ENCODE measurements at regions not wholly inside any gene's neighbourhood (a gene's known extent, or its start where the extent isn't known, plus 50 kb on each side); places are given as distances from the start of the nearest gene placed in this dataset.
"Not testable (repeated sequence)": the region's sequence is repeated elsewhere in the genome, so short reads cannot be mapped to it uniquely, and the experiment has no call there.

DNA sequence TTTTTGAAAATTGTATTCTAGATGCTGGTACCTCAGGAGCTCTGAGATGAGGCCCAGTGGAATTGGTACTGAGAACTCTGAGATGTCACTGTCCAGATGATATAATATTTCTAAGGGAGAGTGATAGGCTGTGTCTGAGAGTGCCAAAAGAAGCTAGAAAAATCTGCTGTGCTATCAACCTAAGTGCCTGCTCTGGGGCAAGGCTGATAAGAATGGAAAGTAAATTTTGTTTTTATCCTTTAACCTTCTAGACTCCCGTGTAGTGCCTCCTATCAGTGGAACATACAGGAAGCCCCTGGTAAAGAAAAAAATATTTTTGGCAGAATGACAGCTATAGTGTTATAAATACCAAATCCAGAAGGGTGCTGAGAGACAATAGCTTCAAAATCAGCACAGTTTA, 348.2 kb downstream of the TFAP2B start:
- H3K36me3 Mint-ChIP-seq (ENCODE audit: low read depth): no peaks in the 10 kb centered on the region
- no peaks in the 10 kb centered on the region for H3K4me1 Mint-ChIP-seq
- H3K27me3 Mint-ChIP-seq: no peaks in the 10 kb centered on the region
- H3K4me3 Mint-ChIP-seq: no peak overlapping the region
- no peaks in the 10 kb centered on the region for H3K9me3 ChIP-seq (ENCODE audit: control insufficient read depth, low read length, poor library complexity, severe bottlenecking)
- H3K27ac Mint-ChIP-seq: no peak overlapping the region
- no peak for DNase-seq
- no peak for ATAC-seq

DNA sequence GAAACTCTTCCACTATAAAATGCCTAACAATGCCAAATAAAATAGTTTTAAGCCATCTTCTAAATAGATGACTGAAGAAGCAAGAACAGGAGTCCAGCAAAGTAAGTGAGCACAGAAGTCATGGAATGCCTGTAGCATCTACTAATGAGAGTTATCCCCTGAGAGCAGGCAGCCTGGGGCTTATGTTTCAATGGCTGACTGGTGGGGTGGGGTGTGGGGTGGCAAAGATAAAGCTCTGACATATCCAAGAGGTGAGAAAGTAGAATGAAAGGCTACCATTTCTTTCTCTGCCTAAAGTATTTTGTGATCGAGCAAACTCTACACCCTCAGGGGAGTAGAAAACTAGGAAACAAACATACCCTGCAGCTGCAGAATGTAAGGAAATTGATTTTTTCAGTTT, 348.8 kb downstream of the TFAP2B start:
- no peak for DNase-seq
- Mint-ChIP-seq H3K27me3 (no peaks in the 10 kb centered on the region), H3K36me3 (ENCODE audit: low read depth) (no peaks in the 10 kb centered on the region), H3K4me3 (no peak overlapping the region), H3K4me1 (no peaks in the 10 kb centered on the region), H3K27ac (no peak overlapping the region)
- no peaks in the 10 kb centered on the region for H3K9me3 ChIP-seq (ENCODE audit: control insufficient read depth, low read length, poor library complexity, severe bottlenecking)
- no peak for ATAC-seq

DNA sequence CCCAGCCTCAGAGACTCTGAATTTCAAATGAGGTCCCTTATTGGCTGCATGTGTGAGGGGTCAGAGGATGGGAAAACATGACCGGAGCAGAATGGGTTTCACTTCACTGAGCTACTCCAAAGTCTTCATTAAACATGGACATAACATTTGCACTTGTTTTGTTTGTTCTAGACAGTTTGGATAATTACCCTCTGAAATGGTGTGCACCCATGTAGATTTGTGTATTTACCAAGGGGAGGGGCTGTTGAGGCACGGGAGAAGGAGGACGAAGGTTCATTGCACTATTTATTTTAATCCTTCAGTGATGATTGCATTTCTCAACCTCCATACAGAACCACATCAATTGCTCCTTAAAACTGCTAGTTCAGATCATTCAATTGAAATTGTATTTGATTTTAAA, 364.2 kb downstream of the TFAP2B start:
- DNase-seq (no peak), ATAC-seq (no peak)
- no peaks in the 10 kb centered on the region for H3K9me3 ChIP-seq (ENCODE audit: control insufficient read depth, low read length, poor library complexity, severe bottlenecking)
- Mint-ChIP-seq H3K27ac (no peak overlapping the region), H3K4me1 (no peaks in the 10 kb centered on the region), H3K4me3 (no peak overlapping the region), H3K36me3 (ENCODE audit: low read depth) (no peaks in the 10 kb centered on the region), H3K27me3 (no peaks in the 10 kb centered on the region)

DNA sequence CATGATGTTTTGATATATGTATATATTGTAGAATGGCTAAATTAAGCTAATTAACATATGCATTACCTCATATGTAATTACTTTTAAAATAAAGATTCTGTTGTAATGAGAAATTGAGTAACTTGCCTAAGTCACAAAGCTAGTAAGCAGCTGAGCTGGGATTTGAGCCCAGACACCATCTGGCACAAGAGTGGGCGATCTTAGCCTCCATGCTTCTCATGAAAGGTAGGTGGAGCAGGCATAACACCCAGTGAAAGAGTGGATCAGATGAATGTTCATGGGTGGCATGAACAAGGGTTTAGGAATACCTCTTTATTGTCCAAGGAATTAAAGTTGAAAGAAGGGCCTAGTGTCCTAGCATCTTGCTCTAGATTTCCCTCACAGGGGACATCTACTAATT, 365.4 kb downstream of the TFAP2B start:
- no peaks in the 10 kb centered on the region for H3K9me3 ChIP-seq (ENCODE audit: control insufficient read depth, low read length, poor library complexity, severe bottlenecking)
- DNase-seq (no peak), ATAC-seq (no peak)
- no peaks in the 10 kb centered on the region for H3K27me3 Mint-ChIP-seq
- H3K4me1 Mint-ChIP-seq: no peaks in the 10 kb centered on the region
- no peak overlapping the region for H3K27ac Mint-ChIP-seq
- H3K36me3 Mint-ChIP-seq (ENCODE audit: low read depth): no peaks in the 10 kb centered on the region
- no peak overlapping the region for H3K4me3 Mint-ChIP-seq

DNA sequence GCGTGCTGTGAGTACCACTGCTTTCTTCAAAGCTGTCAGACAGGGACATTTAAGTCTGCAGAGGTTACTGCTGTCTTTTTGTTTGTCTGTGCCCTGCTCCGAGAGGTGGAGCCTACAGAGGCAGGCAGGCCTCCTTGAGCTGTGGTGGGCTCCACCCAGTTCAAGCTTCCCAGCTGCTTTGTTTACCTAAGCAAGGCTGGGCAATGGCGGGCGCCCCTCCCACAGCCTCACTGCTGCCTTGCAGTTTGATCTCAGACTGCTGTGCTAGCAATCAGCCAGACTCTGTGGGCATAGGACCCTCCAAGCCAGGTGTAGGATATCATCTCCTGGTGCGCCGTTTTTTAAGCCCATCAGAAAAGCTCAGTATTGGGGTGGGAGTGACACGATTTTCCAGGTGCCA, 374.5 kb downstream of the TFAP2B start:
- not testable (repeated sequence) for H3K9me3 ChIP-seq (ENCODE audit: control insufficient read depth, low read length, poor library complexity, severe bottlenecking); H3K36me3 Mint-ChIP-seq (ENCODE audit: low read depth); ATAC-seq; H3K27me3 Mint-ChIP-seq; H3K4me1 Mint-ChIP-seq; DNase-seq; H3K4me3 Mint-ChIP-seq; H3K27ac Mint-ChIP-seq

DNA sequence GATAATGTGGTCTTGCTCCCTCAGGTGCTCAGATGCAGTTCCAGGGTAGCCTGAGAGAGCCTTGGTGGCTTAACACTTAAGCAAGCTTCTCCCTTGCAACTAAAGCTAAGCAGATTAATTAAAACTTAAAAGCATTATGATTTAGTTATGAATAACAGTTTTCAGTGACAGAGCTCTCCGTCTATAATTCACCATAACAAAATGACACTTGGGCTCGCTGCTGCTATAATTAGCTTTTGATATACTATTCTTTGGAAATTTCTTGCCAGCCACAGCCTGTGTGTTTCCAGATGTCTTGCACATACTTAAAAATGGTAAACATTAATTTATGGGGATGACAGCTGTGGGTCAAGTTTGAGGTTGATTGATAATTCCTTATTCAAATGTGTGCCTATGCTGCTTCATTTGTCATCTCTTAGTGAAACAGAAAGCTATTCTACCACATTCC, 380.5 kb downstream of the TFAP2B start:
- no peak for ATAC-seq
- Mint-ChIP-seq H3K27ac (no peak overlapping the region), H3K4me1 (no peaks in the 10 kb centered on the region), H3K27me3 (no peaks in the 10 kb centered on the region), H3K4me3 (no peak overlapping the region), H3K36me3 (ENCODE audit: low read depth) (no peaks in the 10 kb centered on the region)
- no peak for DNase-seq
- H3K9me3 ChIP-seq (ENCODE audit: control insufficient read depth, low read length, poor library complexity, severe bottlenecking): no peaks in the 10 kb centered on the region

DNA sequence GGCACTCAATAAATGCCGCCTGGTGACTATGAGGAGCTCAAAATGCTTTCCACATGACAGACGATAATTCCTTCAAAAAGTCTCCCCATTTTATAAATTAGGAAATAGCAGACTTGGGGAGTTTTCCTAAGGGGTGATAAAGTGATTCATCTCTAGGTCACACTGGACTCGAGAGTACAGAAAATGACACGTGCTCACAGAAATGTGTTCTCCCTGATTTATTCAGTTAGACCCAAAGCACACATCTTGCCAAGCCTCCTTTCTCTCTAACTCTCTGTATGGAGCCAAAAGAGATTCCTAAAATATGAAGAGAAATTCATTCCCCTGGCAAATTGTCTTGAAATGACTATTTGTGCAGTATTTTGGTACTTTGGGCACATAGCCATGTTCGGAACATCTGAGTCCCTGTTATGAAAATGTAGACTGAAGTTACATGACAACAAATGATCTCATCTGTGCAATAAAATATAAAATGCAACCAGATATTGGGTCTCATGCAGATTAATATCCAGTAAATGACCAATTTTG, 381.1 kb downstream of the TFAP2B start:
- no peaks in the 10 kb centered on the region for H3K27me3 Mint-ChIP-seq
- H3K4me3 Mint-ChIP-seq: no peak overlapping the region
- DNase-seq (no peak), ATAC-seq (no peak)
- H3K36me3 Mint-ChIP-seq (ENCODE audit: low read depth): no peaks in the 10 kb centered on the region
- H3K9me3 ChIP-seq (ENCODE audit: control insufficient read depth, low read length, poor library complexity, severe bottlenecking): no peaks in the 10 kb centered on the region
- H3K27ac Mint-ChIP-seq: no peak overlapping the region
- no peaks in the 10 kb centered on the region for H3K4me1 Mint-ChIP-seq

DNA sequence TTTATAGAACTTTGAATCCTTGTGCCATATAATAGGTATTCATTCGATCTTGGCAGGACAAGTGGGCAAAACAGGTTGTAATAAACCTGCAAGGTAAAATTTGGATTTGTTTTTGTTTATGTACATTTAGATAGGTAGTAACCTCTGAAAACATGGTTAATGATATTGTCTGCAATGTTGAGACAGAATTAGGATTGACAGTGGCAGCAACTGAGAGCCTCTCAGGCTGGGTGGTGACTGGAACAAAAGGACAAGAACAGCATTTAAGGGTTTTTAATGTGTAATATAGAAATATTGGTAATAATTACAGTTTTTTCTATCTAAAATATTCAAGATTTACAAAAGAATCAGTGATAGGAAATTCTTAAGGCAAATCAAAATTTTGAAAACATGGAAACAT, 382.0 kb downstream of the TFAP2B start:
- Mint-ChIP-seq H3K27me3 (no peaks in the 10 kb centered on the region), H3K27ac (no peak overlapping the region), H3K4me1 (no peaks in the 10 kb centered on the region), H3K4me3 (no peak overlapping the region), H3K36me3 (ENCODE audit: low read depth) (no peaks in the 10 kb centered on the region)
- ATAC-seq: no peak
- no peak for DNase-seq
- no peaks in the 10 kb centered on the region for H3K9me3 ChIP-seq (ENCODE audit: control insufficient read depth, low read length, poor library complexity, severe bottlenecking)

DNA sequence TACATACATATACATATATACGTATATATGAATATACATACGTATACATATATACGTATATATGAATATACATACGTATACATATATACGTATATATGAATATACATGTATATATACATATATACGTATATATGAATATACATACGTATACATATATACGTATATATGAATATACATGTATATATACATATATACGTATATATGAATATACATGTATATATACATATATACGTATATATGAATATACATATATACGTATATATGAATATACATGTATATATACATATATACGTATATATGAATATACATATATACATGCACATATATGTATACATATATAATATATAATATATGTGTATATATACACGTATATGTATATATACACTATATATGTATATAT, 384.0 kb downstream of the TFAP2B start:
- not testable (repeated sequence) for H3K36me3 Mint-ChIP-seq (ENCODE audit: low read depth); ATAC-seq; H3K27ac Mint-ChIP-seq; H3K27me3 Mint-ChIP-seq; H3K9me3 ChIP-seq (ENCODE audit: control insufficient read depth, low read length, poor library complexity, severe bottlenecking); DNase-seq; H3K4me1 Mint-ChIP-seq; H3K4me3 Mint-ChIP-seq

DNA sequence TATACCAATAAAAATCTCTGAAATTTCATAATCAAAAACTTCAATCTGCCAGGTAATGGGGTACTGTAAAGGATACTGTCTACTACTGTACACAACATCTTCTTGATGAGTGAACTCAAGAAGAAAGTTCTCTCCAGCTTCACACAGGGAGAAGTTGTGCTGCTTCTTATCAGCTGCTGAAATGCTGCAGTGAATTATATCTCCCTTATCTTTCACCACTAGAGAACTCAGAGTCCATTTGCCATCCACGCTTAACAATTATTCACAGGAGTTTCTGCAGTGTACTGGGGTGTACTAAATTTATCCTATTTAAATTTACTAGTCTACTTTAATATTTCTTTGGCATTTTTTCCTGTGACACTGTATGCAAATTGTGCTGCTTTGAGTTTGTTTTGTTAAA, 384.8 kb downstream of the TFAP2B start:
- Mint-ChIP-seq H3K4me3 (no peak overlapping the region), H3K27ac (no peak overlapping the region), H3K4me1 (no peaks in the 10 kb centered on the region), H3K27me3 (no peaks in the 10 kb centered on the region), H3K36me3 (ENCODE audit: low read depth) (no peaks in the 10 kb centered on the region)
- no peaks in the 10 kb centered on the region for H3K9me3 ChIP-seq (ENCODE audit: control insufficient read depth, low read length, poor library complexity, severe bottlenecking)
- ATAC-seq: no peak
- DNase-seq: no peak

DNA sequence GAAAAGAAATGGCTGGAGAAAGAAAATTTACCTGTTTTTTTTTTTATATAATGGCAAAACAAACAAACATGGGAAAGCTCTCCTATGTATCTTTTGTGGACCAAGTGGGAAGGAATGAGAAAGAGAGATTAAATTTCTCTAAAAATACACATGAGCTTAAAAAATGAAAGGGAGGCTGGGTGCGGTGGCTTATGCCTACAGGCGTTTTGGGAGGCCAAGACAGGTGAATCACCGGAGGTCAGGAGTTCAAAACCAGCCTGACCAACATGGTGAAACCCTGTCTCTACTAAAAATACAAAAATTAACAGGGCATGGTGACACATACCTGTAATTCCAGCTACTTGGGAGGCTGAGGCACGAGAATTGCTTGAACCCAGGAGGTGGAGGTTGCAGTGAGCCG, 388.0 kb downstream of the TFAP2B start:
- not testable (repeated sequence) for H3K27me3 Mint-ChIP-seq; H3K4me1 Mint-ChIP-seq; H3K27ac Mint-ChIP-seq; DNase-seq; H3K36me3 Mint-ChIP-seq (ENCODE audit: low read depth); ATAC-seq; H3K9me3 ChIP-seq (ENCODE audit: control insufficient read depth, low read length, poor library complexity, severe bottlenecking); H3K4me3 Mint-ChIP-seq

DNA sequence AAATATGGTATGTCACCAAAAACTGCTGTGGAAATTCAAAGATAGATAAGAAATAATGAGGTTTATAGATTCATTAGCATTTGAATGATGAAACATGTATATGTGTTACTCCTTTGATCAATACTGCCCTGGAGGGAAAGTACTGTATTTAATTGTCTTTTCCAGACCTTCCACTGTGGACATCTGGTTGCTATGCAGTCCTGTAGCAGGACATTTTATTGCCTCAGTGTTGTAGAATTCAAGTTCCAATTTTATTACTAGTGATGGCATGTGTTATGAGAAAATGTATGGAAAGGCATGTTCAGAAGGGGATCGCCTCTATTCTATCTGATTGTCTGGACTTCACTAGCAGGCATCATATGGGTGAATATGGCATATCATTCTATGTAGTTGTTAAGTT, 391.0 kb downstream of the TFAP2B start:
- no peaks in the 10 kb centered on the region for H3K27me3 Mint-ChIP-seq

DNA sequence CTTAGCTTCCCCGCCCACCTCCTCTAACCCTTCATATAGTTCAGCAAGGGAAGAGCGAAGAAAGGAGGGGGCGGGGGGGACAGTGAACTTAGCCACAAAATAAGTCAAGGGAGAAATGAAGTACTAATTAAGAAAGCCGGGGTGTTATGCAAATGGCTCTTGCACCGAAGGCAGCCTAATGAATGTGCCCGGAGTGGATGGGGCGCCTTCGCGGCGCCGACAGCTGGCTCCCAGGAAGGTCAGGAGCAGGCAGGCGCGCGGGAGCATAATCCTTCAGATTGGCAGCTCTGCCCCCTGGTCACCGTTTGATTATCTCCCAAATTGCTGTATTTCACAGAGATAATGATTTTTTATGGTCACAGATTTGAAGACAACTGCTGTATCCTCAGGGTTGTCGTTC, 395.1 kb downstream of the TFAP2B start:
- no peak overlapping the region for H3K27ac Mint-ChIP-seq
- no peak overlapping the region for H3K4me3 Mint-ChIP-seq
- H3K4me1 Mint-ChIP-seq: no peaks in the 10 kb centered on the region
- H3K9me3 ChIP-seq (ENCODE audit: control insufficient read depth, low read length, poor library complexity, severe bottlenecking): no peaks in the 10 kb centered on the region
- no peaks in the 10 kb centered on the region for H3K36me3 Mint-ChIP-seq (ENCODE audit: low read depth)
- DNase-seq: no peak
- ATAC-seq: no peak
- no peaks in the 10 kb centered on the region for H3K27me3 Mint-ChIP-seq

More for the DNA sequence above, 391.0 kb downstream of the TFAP2B start:
- Mint-ChIP-seq H3K36me3 (ENCODE audit: low read depth) (no peaks in the 10 kb centered on the region), H3K27ac (no peak overlapping the region), H3K4me1 (no peaks in the 10 kb centered on the region), H3K4me3 (no peak overlapping the region)
- ATAC-seq (no peak), DNase-seq (no peak)
- no peaks in the 10 kb centered on the region for H3K9me3 ChIP-seq (ENCODE audit: control insufficient read depth, low read length, poor library complexity, severe bottlenecking)

DNA sequence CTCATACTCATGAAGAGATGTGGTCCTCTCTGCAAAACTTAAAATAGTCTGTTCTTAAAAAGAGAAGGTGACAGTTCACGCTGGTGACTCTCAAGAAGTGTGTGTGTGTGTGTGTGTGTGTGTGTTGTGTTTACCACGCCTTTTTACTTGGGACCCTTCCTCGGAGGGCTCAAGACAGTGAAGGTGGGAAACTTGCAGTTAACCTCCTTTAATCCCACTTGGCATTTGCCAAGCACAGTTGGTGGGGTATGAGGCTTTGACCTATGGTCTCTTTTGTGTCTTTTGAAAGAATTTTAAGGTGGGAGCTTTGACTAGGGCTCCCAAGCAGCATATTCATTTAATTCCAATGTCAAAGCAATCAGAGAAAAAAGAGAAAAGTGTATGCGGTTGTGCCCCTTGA, 395.8 kb downstream of the TFAP2B start:
- Mint-ChIP-seq H3K27me3 (no peaks in the 10 kb centered on the region), H3K4me3 (no peak overlapping the region), H3K27ac (no peak overlapping the region), H3K4me1 (no peaks in the 10 kb centered on the region), H3K36me3 (ENCODE audit: low read depth) (no peaks in the 10 kb centered on the region)
- no peaks in the 10 kb centered on the region for H3K9me3 ChIP-seq (ENCODE audit: control insufficient read depth, low read length, poor library complexity, severe bottlenecking)
- no peak for DNase-seq
- no peak for ATAC-seq

DNA sequence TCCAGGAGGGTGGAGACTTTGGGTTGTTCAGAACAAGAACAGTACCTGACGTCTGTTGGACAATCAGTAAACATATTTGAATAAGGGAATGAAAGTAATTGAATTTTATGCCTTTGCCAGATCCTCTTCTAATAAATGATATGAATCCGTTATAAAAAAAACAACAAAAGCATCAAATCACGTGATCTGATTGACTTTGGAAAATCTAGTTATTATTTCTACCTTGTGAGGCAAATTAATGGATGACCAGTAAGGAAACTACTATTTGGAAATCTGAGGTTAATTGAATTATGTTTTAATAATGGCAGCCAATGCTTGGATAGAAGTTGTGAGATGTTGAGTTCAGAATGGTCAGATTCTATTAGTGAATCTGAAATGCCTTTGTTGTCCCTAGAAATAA, 399.5 kb downstream of the TFAP2B start:
- no peak overlapping the region for H3K4me3 Mint-ChIP-seq
- no peaks in the 10 kb centered on the region for H3K27me3 Mint-ChIP-seq
- no peaks in the 10 kb centered on the region for H3K4me1 Mint-ChIP-seq
- no peaks in the 10 kb centered on the region for H3K9me3 ChIP-seq (ENCODE audit: control insufficient read depth, low read length, poor library complexity, severe bottlenecking)
- ATAC-seq (no peak), DNase-seq (no peak)
- H3K27ac Mint-ChIP-seq: no peak overlapping the region
- H3K36me3 Mint-ChIP-seq (ENCODE audit: low read depth): no peaks in the 10 kb centered on the region
